HCT116 (cell line): ENCODE measurements at regions not wholly inside any gene's neighbourhood (a gene's known extent, or its start where the extent isn't known, plus 50 kb on each side); places are given as distances from the start of the nearest gene placed in this dataset.
"Not testable (repeated sequence)": the region's sequence is repeated elsewhere in the genome, so short reads cannot be mapped to it uniquely, and the experiment has no call there.

ENCODE experiments used
- ATAC-seq: fragments of 200-7000 bp; cut with Tn5 transposase; 2 replicates; pipeline ENCODE4 v1.9.1; 2020; ENCODE audit warnings: mild to moderate bottlenecking, moderate library complexity
- BruUV-seq: library from RNA; stranded (reverse); fragments of 400-500 nt; replicated peaks from 2 replicates; lab custom pipeline; 2021; lab: Mats Ljungman, UMichigan
- CTCF ChIA-PET: fragments of 300-600 bp; sonication (Branson Sonifier 250); formaldehyde crosslinking; loops from one replicate; lab custom pipeline; 2021; ENCODE audit warnings: antibody characterized with exemption; lab: Charles Lee
- POLR2A ChIA-PET: fragments of 300-600, 350-600 bp; sonication (Branson Sonifier 250); formaldehyde crosslinking; loops from one replicate; lab custom pipeline; 2021; ENCODE audit warnings: antibody characterized with exemption; lab: Charles Lee
- RAD21 ChIA-PET, 2 experiments: fragments of 300-600 bp; sonication (Branson Sonifier 250); formaldehyde crosslinking; loops; one replicate each; lab custom pipeline; 2023; ENCODE audit warnings: low total read pairs in 2 of 2; ENCODE audit not compliant: uncharacterized antibody in 2 of 2, unreplicated experiment in 2 of 2, low non-redundant PET in 1 of 2; lab: Charles Lee
- DNase-seq: peaks from one replicate; pipeline ENCODE4 v3.0.0-alpha.2; 2010; ENCODE audit warnings: low read depth, low spot score
- H2AFZ ChIP-seq: fragments of 200-600 bp; shearing (Covaris generic), sonication (generic); 2 replicates; pipeline ENCODE4 v1.6.1; 2017; ENCODE audit warnings: low read depth, mixed run types, mixed read lengths, antibody characterized with exemption, low read length; ENCODE audit not compliant: poor library complexity, severe bottlenecking
- H3K27ac ChIP-seq: 2 replicates; pipeline ENCODE4 v1.5.1; 2012; ENCODE audit warnings: low read depth, low read length
- H3K27me3 ChIP-seq: fragments of 200-600 bp; sonication (generic); 2 replicates; pipeline ENCODE4 v1.6.1; 2016; ENCODE audit warnings: mixed run types, low read length, mixed read lengths; ENCODE audit not compliant: insufficient read depth
- H3K36me3 ChIP-seq, 2 experiments: fragments of 200-500 bp in 1 of 2; fragments of 200-600 bp in 1 of 2; sonication (Bioruptor generic) in 1 of 2; sonication (generic) in 1 of 2; 2 replicates each; pipeline versions ENCODE4 v1.5.1 to v1.6.1; 2014 to 2016; ENCODE audit warnings: low read length in 2 of 2, inconsistent platforms in 1 of 2, mixed read lengths in 1 of 2, mixed run types in 1 of 2; ENCODE audit not compliant: insufficient read depth in 2 of 2, control insufficient read depth in 1 of 2
- H3K4me1 ChIP-seq, 2 experiments: fragments of 200-600 bp in 1 of 2; sonication (generic) in 1 of 2; 2 replicates each; pipeline versions ENCODE4 v1.5.1 to v1.6.1; 2012 to 2017; ENCODE audit warnings: low read length in 2 of 2, inconsistent platforms in 1 of 2, mild to moderate bottlenecking in 1 of 2, mixed read lengths in 1 of 2, mixed run types in 1 of 2, moderate library complexity in 1 of 2; ENCODE audit not compliant: insufficient read depth in 2 of 2, control insufficient read depth in 1 of 2
- H3K4me2 ChIP-seq: fragments of 200-600 bp; sonication (generic); 2 replicates; pipeline ENCODE4 v1.6.1; 2017; ENCODE audit warnings: mixed run types, low read length, mixed read lengths
- H3K4me3 ChIP-seq, 2 experiments: fragments of 200-600 bp in 1 of 2; sonication (generic) in 1 of 2; replicated peaks in 1 of 2; 2 replicates each; pipeline ENCODE4 v1.5.1; 2011 to 2016; ENCODE audit warnings: low read length in 2 of 2, control low read depth in 1 of 2, low read depth in 1 of 2, mild to moderate bottlenecking in 1 of 2, mixed read lengths in 1 of 2, mixed run types in 1 of 2
- H3K79me2 ChIP-seq: fragments of 200-600 bp; sonication (generic); 2 replicates; pipeline ENCODE4 v1.6.1; 2017; ENCODE audit warnings: mild to moderate bottlenecking, mixed run types, low read length, moderate library complexity, mixed read lengths; ENCODE audit not compliant: insufficient read depth
- H3K9ac ChIP-seq: fragments of 200-600 bp; sonication (generic); 2 replicates; pipeline ENCODE4 v1.6.1; 2016; ENCODE audit warnings: low read length, mixed read lengths
- H3K9me2 ChIP-seq: fragments of 200-600 bp; sonication (generic), shearing (Covaris generic); 2 replicates; pipeline ENCODE4 v1.6.1; 2017; ENCODE audit warnings: mixed run types, mild to moderate bottlenecking, moderate library complexity; ENCODE audit not compliant: insufficient read depth
- H3K9me3 ChIP-seq, 2 experiments: fragments of 200-500 bp in 1 of 2; fragments of 200-600 bp in 1 of 2; sonication (Bioruptor generic) in 1 of 2; sonication (generic) in 1 of 2; 2 replicates each; pipeline ENCODE4 v1.6.1; 2014 to 2017; ENCODE audit warnings: low read length in 2 of 2, mixed read lengths in 2 of 2, inconsistent platforms in 1 of 2, low read depth in 1 of 2, mild to moderate bottlenecking in 1 of 2, mixed run types in 1 of 2, moderate library complexity in 1 of 2; ENCODE audit not compliant: control insufficient read depth in 1 of 2, insufficient read depth in 1 of 2
- H4K20me1 ChIP-seq: fragments of 200-600 bp; sonication (generic), shearing (Covaris generic); 2 replicates; pipeline ENCODE4 v1.6.1; 2017; ENCODE audit warnings: mixed run types, mild to moderate bottlenecking, moderate library complexity; ENCODE audit not compliant: insufficient read depth
- CBX3 ChIP-seq: IDR thresholded peaks from 2 replicates; pipeline ENCODE4 v1.6.1; 2012; ENCODE audit warnings: low read depth
- CTCF ChIP-seq, 3 experiments: fragments of 200-600 bp in 1 of 3; sonication (generic) in 1 of 3; IDR thresholded peaks in 2 of 3; conservative IDR thresholded peaks in 1 of 3; 2 replicates each; pipeline ENCODE4 v1.5.1; 2012 to 2017; ENCODE audit warnings: low read depth in 2 of 3, low read length in 2 of 3, antibody characterized with exemption in 1 of 3, borderline replicate concordance in 1 of 3, control low read depth in 1 of 3, mild to moderate bottlenecking in 1 of 3, mixed read lengths in 1 of 3, mixed run types in 1 of 3, moderate library complexity in 1 of 3; ENCODE audit not compliant: insufficient read depth in 1 of 3
- EZH2phosphoT487 ChIP-seq: fragments of 200-600 bp; IDR thresholded peaks from 2 replicates; pipeline ENCODE4 v1.6.1; 2018; ENCODE audit warnings: antibody characterized with exemption, borderline replicate concordance
- FOSL1 ChIP-seq: IDR thresholded peaks from 2 replicates; pipeline ENCODE4 v1.6.1; 2012; ENCODE audit warnings: low read depth
- REST ChIP-seq: IDR thresholded peaks from 2 replicates; pipeline ENCODE4 v1.6.1; 2012; ENCODE audit warnings: low read depth
- SP1 ChIP-seq: IDR thresholded peaks from 2 replicates; pipeline ENCODE4 v1.6.1; 2012; ENCODE audit warnings: low read depth
- ZFX ChIP-seq: fragments of 450-650 bp; IDR thresholded peaks from 2 replicates; pipeline ENCODE4 v1.6.1; 2017
- ZNF274 ChIP-seq: fragments of 200-500 bp; sonication (Bioruptor generic); IDR thresholded peaks from 2 replicates; pipeline ENCODE4 v1.6.1; 2014; ENCODE audit warnings: mild to moderate bottlenecking, low read depth, low read length, inconsistent platforms
- intact Hi-C: fragments of 100-400 bp; cut with micrococcal nuclease; formaldehyde crosslinking; loops from 2 replicates; pipeline ENCODE4 v1.10.0; 2022

- Histone ChIP-seq H3K79me2 (no peaks in the 10 kb centered on the region), H3K9ac (no peak overlapping the region), H3K9me2 (no peaks in the 10 kb centered on the region), H3K9me3 (no peaks in the 10 kb centered on the region), H3K4me3 (no peak overlapping the region), H3K27ac (no peak overlapping the region), H2AFZ (no peak overlapping the region), H3K27me3 (no peaks in the 10 kb centered on the region), H3K4me2 (no peak overlapping the region), H4K20me1 (no peaks in the 10 kb centered on the region), H3K4me1 (no peaks in the 10 kb centered on the region), H3K36me3 (no peaks in the 10 kb centered on the region)
- no TSS peak for BruUV-seq
- ChIA-PET CTCF (no interaction called here), RAD21 (no interaction called here), POLR2A (no interaction called here)
- intact Hi-C loops = no loop called here
- TF ChIP-seq ZFX (no peak), CTCF (IDR thresholded peaks at IDR 0.05 in 2 of 3, conservative IDR thresholded peaks at IDR 0.05 in 1 of 3; ENCODE audit: borderline replicate concordance in 1 of 3, insufficient read depth in 1 of 3, low read depth in 2 of 3, low read length in 2 of 3) (peak in 2 of 3 experiments; percentile 3 to 30; a peak in 2 of 6 replicates), CBX3 (no peak), FOSL1 (no peak), EZH2phosphoT487 (no peak), REST (no peak), SP1 (no peak), ZNF274 (no peak)
- DNase-seq (no peak), ATAC-seq (no peak)
Observed at GRCh38 chr15:96657096-96657495, 326.6 kb downstream of the NR2F2 start.

GRCh38 chr15:96666979-96667378 lies 336.5 kb downstream of the NR2F2 start:
- H3K4me1 ChIP-seq, DNase-seq, H3K27me3 ChIP-seq, H3K9me2 ChIP-seq, H3K79me2 ChIP-seq, H3K4me3 ChIP-seq, RAD21 ChIA-PET, POLR2A ChIA-PET, H3K9ac ChIP-seq, H2AFZ ChIP-seq, CTCF ChIA-PET, H3K36me3 ChIP-seq, BruUV-seq, ATAC-seq, H3K4me2 ChIP-seq, H3K9me3 ChIP-seq, H4K20me1 ChIP-seq, intact Hi-C loops, H3K27ac ChIP-seq: not testable (repeated sequence)
